GM18508 (cell line): ENCODE measurements at regions not wholly inside any gene's neighbourhood (a gene's known extent, or its start where the extent isn't known, plus 50 kb on each side); places are given as distances from the start of the nearest gene placed in this dataset.

Experiments used
- ATAC-seq: cut with Tn5 transposase; IDR thresholded peaks from one replicate; pipeline ENCODE4 v1.9.1; 2021; ENCODE audit warnings: moderate number of reproducible peaks; ENCODE audit not compliant: insufficient read depth, unreplicated experiment

DNA sequence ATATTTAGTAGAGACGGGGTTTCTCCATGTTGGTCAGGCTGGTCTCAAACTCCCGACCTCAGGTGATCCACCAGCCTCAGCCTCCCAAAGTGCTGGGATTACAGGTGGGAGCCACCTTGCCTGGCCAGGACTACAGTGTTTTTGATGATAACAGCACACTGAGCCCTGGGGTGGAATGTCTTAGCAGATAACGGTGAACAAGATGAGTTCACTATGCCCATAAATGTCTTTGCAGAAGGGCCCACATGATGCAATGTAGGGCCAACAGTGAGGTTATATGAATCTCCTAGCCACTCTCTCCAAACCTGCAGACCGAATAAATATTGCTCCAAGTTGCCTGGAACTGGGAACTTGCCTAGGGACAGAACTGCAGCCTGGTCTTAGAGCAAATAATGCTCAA lies 235.1 kb downstream of the COG6 start:
- no peak for ATAC-seq

GRCh38 chr13:39892721-39893685 lies 237.5 kb downstream of the COG6 start:
- ATAC-seq: no peak

DNA sequence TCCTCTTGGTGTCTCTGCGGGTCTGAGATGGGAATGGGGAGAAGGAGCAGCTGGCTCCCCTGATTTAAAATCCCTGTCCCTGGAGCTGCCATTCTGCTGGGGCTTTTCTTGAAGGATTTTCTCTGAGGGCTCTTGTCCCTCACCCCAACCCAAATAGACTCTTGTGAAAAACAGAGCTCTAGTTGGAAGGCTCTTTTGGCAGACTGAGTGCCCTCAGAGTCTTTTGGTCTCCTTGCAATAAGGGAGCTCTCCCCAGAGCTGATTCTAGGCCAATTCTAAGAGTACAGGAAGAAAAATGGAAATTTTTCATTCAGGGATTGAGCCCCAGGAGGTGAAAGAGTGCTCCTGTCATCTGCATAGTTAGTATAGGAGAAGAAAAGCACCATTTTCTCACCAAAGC lies 238.3 kb downstream of the COG6 start:
- ATAC-seq: no peak

DNA sequence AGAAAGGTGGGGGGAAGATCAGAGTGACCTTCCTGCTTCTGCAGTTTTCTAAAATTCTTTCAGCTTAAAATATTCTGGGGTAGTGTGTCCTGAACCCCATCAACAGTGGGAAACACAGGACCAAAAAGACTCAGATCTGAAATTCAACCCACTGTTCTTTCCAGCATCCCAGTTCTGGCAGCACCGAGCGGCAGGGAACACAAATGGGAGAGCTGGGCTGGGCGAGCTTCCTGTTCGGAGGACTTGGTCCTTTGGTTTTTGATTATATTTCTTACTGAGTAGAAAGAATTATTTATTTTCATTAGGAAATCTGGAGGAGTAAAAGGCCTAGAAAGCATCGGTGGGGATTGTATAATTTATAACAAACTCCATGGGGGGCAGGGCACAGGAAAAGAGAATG lies 239.1 kb downstream of the COG6 start:
- no peak for ATAC-seq

GRCh38 chr13:39895254-39895653 lies 239.8 kb downstream of the COG6 start:
- no peak for ATAC-seq

DNA sequence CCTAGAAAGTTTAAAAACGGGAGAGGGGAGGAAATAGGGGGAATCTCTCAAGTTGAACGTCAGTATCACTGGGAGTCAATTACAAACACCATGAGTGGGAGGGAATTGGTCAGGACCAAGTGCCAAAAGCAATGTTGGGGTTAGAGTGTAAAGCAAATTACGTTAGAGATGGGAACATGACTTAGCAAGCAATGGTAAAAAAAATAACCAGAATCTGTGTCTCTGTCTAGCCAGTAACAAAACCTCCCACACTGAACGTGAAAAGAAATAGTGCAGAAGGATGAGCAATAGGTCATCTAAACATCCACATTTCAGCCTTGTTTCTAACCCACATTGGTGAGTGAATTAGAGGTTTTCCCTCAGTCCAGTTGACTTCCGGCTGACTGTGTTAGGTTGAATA lies 242.2 kb downstream of the COG6 start:
- ATAC-seq: no peak

- no peak for ATAC-seq
Measured at GRCh38 chr13:39900106-39900750, 244.8 kb downstream of the COG6 start.

- ATAC-seq: no peak
Measured at GRCh38 chr13:39904959-39905358, 249.5 kb downstream of the COG6 start.

GRCh38 chr13:39909634-39910033 lies 254.2 kb downstream of the COG6 start:
- ATAC-seq: no peak

GRCh38 chr13:39910041-39910440 lies 254.6 kb downstream of the COG6 start:
- ATAC-seq: no peak

- no peak for ATAC-seq
Measured at GRCh38 chr13:39910833-39911232, 255.4 kb downstream of the COG6 start.

DNA sequence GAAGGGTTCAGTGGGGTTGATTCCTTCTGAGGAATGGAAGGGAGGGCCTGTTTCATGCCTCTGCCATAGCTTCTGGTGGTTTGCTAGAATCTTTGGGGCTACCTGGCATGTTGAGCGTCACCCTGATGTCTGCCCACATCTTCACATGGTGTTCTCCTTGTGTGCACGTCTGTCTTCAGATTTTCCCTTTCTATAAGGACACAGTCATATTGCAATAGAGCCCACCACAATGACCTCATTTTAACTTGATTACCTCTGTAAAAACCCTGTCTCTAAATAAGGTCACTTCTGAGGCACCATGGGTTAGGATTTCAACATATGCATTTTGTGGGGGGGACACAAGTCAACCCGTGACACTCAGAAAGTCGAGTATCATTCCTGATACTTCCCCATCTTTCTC lies 257.9 kb downstream of the COG6 start:
- ATAC-seq: no peak

- no peak for ATAC-seq
Measured at GRCh38 chr13:39913928-39914327, 258.5 kb downstream of the COG6 start.

DNA sequence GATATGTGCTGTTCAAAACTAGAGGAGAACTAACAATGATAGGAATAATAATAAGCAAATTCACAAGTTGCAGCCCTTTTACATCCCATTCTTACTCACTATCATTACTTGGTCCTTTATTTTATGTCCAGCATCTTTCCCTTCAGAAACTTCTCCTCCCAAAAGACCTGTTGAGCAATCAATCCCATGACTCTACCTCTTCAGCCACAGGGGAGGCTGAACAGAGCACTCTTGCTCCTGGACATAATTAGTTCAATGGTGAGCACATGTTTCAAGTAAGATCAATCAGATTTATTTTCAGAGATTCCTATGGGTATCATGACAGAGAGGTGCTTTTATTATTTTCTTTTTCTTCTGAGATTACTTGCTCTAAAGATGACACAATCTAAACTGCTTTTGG lies 260.0 kb downstream of the COG6 start:
- ATAC-seq: no peak

DNA sequence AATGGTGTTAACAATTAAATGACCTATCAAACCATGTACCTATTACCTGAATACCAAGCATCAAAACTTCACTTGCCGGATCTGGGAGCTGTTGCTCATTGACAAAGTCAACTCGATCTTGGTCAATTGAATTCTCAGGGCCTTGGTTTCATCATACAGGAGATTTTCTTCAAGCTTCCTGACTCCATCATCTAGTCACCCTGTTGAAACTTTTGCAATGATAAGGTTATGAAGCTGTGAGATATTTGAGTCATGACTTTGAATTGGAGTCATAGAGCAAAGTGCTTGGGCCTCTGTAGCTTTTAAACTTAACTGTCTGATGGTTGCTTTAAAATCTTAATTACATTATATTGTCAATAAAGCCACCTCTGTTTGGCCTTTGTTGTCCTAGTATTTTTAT lies 260.9 kb downstream of the COG6 start:
- ATAC-seq: no peak

DNA sequence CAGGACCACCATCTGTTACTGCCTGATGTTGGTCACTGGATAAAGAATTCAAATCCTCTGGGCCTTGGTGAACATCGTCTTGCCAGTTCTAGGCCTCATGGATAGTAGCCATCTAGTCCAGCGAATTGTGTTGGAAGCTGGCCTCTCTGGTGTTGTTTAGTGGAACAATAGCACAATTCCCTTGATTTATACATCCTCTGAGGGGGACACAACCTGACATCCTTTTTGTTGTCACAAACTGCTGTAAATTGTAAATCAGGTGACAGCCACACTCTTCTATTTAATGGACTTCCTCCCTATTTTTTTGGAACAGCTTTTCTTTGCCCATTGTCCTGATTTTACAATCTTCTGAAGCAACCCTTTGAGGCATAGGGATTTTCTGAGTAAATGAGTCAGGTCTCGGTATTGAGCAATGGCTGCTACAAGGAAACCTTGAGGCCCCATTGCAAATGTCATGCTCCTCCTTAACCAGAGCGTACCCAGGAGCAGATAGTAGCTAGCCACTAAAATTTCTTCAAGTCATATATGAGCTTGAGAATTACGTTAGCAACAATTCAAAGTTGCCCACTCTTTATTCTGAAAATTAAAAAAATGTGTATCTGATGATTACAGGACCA lies 263.3 kb downstream of the COG6 start:
- no peak for ATAC-seq

- ATAC-seq: no peak
Measured at GRCh38 chr13:39920613-39921012, 265.2 kb downstream of the COG6 start.

DNA sequence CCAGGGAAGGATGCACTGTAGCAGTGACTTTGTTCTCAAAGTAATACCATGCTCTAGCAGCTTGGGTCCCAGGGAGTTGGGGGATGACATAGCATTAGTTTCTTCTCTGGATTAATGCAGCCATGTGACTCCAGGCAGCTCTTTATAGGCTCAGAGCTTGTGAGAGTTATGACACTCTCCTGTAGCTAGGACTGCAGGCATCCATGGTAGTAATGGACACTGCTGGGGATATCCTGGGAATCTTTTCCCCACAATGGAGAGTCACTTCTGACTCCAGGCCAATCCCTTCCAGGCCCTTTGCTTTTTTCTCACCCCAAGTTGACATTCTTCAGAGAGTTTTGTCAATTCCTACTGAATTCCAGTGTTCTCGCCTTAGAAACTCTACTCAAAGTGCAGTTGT lies 270.9 kb downstream of the COG6 start:
- ATAC-seq: no peak

DNA sequence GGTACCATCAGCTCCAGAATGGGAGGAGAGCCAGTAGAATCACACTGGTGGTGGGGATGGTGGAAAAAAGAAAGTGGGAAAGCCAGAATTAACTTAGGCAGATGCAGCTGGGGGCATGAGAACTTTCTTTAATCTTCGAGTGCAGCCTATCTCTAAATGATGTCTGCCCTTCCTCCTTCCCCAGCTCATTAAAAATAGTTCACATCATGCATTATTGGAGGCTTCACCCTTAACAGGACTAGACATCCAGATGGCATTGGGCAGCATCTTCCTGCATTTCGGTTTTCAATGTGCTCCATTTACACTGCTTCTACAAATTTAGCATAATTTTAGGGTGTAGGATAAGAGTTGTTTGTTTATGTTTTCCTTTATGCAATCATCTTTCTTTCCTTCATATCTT lies 272.8 kb downstream of the COG6 start:
- no peak for ATAC-seq

- ATAC-seq: no peak
Measured at GRCh38 chr13:39929583-39929982, 274.1 kb downstream of the COG6 start.

- no peak for ATAC-seq
Measured at GRCh38 chr13:39930060-39930459, 274.6 kb downstream of the COG6 start.
